GM18951 (cell line): ENCODE measurements at regions not wholly inside any gene's neighbourhood (a gene's known extent, or its start where the extent isn't known, plus 50 kb on each side); places are given as distances from the start of the nearest gene placed in this dataset.
"Not testable (repeated sequence)": the region's sequence is repeated elsewhere in the genome, so short reads cannot be mapped to it uniquely, and the experiment has no call there.

Experiments
- in situ Hi-C: fragments of 300-500 bp; cut with MboI; formaldehyde crosslinking; loops from one replicate; pipeline ENCODE4 v1.12.0; 2022; ENCODE audit warnings: low sequenced_read_pairs, mixed read lengths, inconsistent platforms; ENCODE audit not compliant: unreplicated experiment

- in situ Hi-C loops: not testable (repeated sequence)
Observed at GRCh38 chr22:11017108-11017507, 4510.9 kb upstream of the OR11H1 start.

GRCh38 chr22:11020522-11020921 lies 4507.5 kb upstream of the OR11H1 start:
- in situ Hi-C loops: not testable (repeated sequence)

GRCh38 chr22:11026541-11026940 lies 4501.5 kb upstream of the OR11H1 start:
- in situ Hi-C loops: not testable (repeated sequence)

- in situ Hi-C loops: not testable (repeated sequence)
Observed at GRCh38 chr22:11027064-11027463, 4500.9 kb upstream of the OR11H1 start.

GRCh38 chr22:11027532-11027931 lies 4500.5 kb upstream of the OR11H1 start:
- in situ Hi-C loops: not testable (repeated sequence)

GRCh38 chr22:11028180-11028579 lies 4499.8 kb upstream of the OR11H1 start:
- in situ Hi-C loops: not testable (repeated sequence)

DNA sequence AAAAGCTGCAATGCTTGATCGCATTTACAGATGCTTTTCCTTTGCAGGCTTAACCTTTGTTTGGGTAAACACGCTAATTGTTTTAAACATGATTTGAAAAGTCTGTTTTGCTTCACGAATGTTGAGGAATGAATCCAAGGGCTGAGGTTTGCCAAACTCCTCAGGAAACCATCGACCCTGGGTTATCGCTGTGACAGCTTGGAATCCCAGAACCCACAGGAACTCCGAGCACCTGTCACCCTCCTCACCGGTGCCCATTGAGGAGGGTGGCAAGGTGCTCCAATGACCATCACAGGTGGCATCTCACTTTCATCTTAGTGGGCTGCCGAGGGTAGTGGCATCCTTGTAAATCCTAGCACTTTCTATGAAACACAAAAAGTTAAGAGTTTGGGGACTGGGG lies 4498.5 kb upstream of the OR11H1 start:
- in situ Hi-C loops: not testable (repeated sequence)

GRCh38 chr22:11029967-11030366 lies 4498.0 kb upstream of the OR11H1 start:
- in situ Hi-C loops: loop anchor here (5.0 kb wide), 1 partner anchor 653 kb away; no protein-coding TSS in a partner anchor

GRCh38 chr22:11030571-11031410 lies 4497.2 kb upstream of the OR11H1 start:
- in situ Hi-C loops: loop anchor here (5.0 kb wide), 1 partner anchor 653 kb away; no protein-coding TSS in a partner anchor

- in situ Hi-C loops: loop anchor here (5.0 kb wide), 1 partner anchor 655 kb away; no protein-coding TSS in a partner anchor
Observed at GRCh38 chr22:11032115-11032514, 4495.9 kb upstream of the OR11H1 start.

- in situ Hi-C loops: loop anchor here (5.0 kb wide), 1 partner anchor 657 kb away; no protein-coding TSS in a partner anchor
Observed at GRCh38 chr22:11034660-11034987, 4493.4 kb upstream of the OR11H1 start.

GRCh38 chr22:11035031-11035873 lies 4492.7 kb upstream of the OR11H1 start:
- in situ Hi-C loops: not testable (repeated sequence)

- in situ Hi-C loops: not testable (repeated sequence)
Observed at GRCh38 chr22:11037314-11037713, 4490.7 kb upstream of the OR11H1 start.

- in situ Hi-C loops: not testable (repeated sequence)
Observed at GRCh38 chr22:11037814-11038213, 4490.2 kb upstream of the OR11H1 start.

DNA sequence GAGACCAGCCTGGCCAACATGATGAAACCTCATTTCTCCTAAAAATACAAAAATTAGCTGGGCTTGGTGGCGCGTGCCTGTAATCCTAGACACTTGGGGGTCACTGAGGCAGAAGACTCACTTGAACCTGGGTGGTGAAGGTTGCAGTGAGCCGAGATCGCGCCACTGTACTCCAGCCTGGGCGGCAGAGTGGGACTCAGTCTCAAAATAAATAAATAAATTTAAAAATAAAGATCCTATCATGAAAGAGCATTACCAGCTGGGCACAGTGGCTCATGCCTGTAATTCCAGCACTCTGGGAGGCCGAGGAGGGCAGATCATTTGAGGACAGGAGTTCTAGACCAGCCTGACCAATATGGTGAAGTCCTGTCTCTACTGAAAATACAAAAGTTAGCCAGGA lies 4489.2 kb upstream of the OR11H1 start:
- in situ Hi-C loops: not testable (repeated sequence)

DNA sequence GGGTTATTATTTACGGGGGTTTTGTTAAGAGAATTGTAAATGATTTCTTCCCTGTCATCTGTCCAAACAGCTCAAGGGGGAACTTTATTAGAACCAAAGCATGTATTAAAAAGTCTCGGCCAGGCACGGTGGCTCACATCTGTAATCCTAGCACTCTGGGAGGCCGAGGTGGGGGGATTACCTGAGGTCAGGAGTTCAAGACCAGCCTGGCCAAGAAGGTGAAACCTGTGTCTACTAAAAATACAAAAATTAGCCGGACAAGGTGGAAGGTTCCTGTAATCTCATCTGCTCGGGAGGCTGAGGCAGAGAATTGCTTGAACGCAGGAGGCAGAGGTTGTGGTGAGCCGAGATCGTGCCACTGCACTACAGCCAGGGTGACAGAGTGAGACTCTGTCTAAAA lies 4486.6 kb upstream of the OR11H1 start:
- in situ Hi-C loops: not testable (repeated sequence)
